Esophagus squamous epithelium (tissue), 4 donors: ENCODE measurements at regions not wholly inside any gene's neighbourhood (a gene's known extent, or its start where the extent isn't known, plus 50 kb on each side); places are given as distances from the start of the nearest gene placed in this dataset.

Experiments used
- POLR2A ChIP-seq, 4 donors: fragments of 450-650 bp; IDR thresholded peaks; one replicate each; pipeline ENCODE4 v1.6.1; 2017; ENCODE audit warnings: antibody characterized with exemption in 4 of 4, mild to moderate bottlenecking in 4 of 4, moderate library complexity in 3 of 4
- TF ChIP-seq, protein P1 (sequence below), 6 experiments: fragments of 450-650 bp in 4 of 6; fragments of 200-600 bp in 2 of 6; sonication (generic) in 2 of 6; IDR thresholded peaks; one replicate each; pipeline ENCODE4 v1.5.1; 2016 to 2019; ENCODE audit warnings: antibody characterized with exemption in 6 of 6, mild to moderate bottlenecking in 4 of 6, moderate library complexity in 4 of 6

DNA sequence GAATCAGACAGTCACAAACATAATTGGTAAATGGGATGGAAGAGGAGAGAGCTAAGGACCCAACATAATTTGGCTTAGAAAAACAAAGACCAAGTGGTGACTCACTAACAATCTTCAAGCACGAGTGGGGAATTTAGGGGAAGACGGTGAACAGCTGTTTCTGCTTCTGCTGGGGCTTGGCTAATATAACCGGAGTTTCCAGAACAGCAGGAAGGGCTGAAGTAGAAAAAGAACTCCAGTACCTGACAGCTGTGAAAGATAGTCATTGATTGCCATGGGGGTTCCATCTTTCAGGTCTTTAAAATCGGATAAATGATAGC lies 290.9 kb upstream of the LDB2 start:
- no peak for TF ChIP-seq POLR2A (IDR thresholded peaks at IDR 0.05)
- TF ChIP-seq, protein P1, sequence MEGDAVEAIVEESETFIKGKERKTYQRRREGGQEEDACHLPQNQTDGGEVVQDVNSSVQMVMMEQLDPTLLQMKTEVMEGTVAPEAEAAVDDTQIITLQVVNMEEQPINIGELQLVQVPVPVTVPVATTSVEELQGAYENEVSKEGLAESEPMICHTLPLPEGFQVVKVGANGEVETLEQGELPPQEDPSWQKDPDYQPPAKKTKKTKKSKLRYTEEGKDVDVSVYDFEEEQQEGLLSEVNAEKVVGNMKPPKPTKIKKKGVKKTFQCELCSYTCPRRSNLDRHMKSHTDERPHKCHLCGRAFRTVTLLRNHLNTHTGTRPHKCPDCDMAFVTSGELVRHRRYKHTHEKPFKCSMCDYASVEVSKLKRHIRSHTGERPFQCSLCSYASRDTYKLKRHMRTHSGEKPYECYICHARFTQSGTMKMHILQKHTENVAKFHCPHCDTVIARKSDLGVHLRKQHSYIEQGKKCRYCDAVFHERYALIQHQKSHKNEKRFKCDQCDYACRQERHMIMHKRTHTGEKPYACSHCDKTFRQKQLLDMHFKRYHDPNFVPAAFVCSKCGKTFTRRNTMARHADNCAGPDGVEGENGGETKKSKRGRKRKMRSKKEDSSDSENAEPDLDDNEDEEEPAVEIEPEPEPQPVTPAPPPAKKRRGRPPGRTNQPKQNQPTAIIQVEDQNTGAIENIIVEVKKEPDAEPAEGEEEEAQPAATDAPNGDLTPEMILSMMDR (IDR thresholded peaks at IDR 0.05), result no peak
